Keratinocyte (primary cell): ENCODE measurements at regions not wholly inside any gene's neighbourhood (a gene's known extent, or its start where the extent isn't known, plus 50 kb on each side); places are given as distances from the start of the nearest gene placed in this dataset.

Experiments used
- DNase-seq: peaks from one replicate; pipeline ENCODE4 v3.0.0-alpha.2; 2011; ENCODE audit warnings: low read depth, missing footprints, low spot score
- FAIRE-seq: peaks from 2 replicates; lab custom pipeline; 2011; peaks lifted over from hg19 to GRCh38; lab: Jason Lieb, UNC
- H2AFZ ChIP-seq: 2 replicates; pipeline ENCODE4 v1.6.0; 2012; ENCODE audit warnings: low read length, control low read depth, inconsistent platforms; ENCODE audit not compliant: control insufficient read depth
- H3K27ac ChIP-seq: 2 replicates; pipeline ENCODE4 v1.5.1; 2011; ENCODE audit warnings: low read length; ENCODE audit not compliant: control insufficient read depth, insufficient read depth
- H3K27me3 ChIP-seq: 3 replicates; pipeline ENCODE4 v1.6.0; 2011; ENCODE audit warnings: low read length; ENCODE audit not compliant: control insufficient read depth, insufficient read depth; ENCODE audit errors: extremely low read depth
- H3K36me3 ChIP-seq, 2 experiments: 2 replicates in 1 of 2; 3 replicates in 1 of 2; pipeline ENCODE4 v1.5.1; 2011; ENCODE audit warnings: low read length in 2 of 2, mild to moderate bottlenecking in 1 of 2; ENCODE audit not compliant: control insufficient read depth in 2 of 2, insufficient read depth in 2 of 2; ENCODE audit errors: extremely low read depth in 1 of 2
- H3K4me1 ChIP-seq: 3 replicates; pipeline ENCODE4 v1.5.1; 2011; ENCODE audit warnings: low read length; ENCODE audit not compliant: control insufficient read depth, insufficient read depth; ENCODE audit errors: extremely low read depth
- H3K4me2 ChIP-seq: 3 replicates; pipeline ENCODE4 v1.6.0; 2011; ENCODE audit warnings: low read depth, low read length; ENCODE audit not compliant: control insufficient read depth, insufficient read depth; ENCODE audit errors: extremely low read depth
- H3K4me3 ChIP-seq, 3 experiments: fragments of 200-600 bp in 1 of 3; sonication (generic) in 1 of 3; 2 replicates in 2 of 3; 3 replicates in 1 of 3; pipeline ENCODE4 v1.5.1; 2011 to 2016; ENCODE audit warnings: low read length in 3 of 3, mild to moderate bottlenecking in 3 of 3, control low read depth in 2 of 3, inconsistent platforms in 1 of 3, low read depth in 1 of 3, mixed read lengths in 1 of 3, mixed run types in 1 of 3, moderate library complexity in 1 of 3; ENCODE audit not compliant: control insufficient read depth in 2 of 3, insufficient read depth in 2 of 3; ENCODE audit errors: extremely low read depth in 1 of 3
- H3K79me2 ChIP-seq: 2 replicates; pipeline ENCODE4 v1.6.0; 2012; ENCODE audit warnings: low read length; ENCODE audit not compliant: control insufficient read depth, insufficient read depth
- H3K9ac ChIP-seq: 3 replicates; pipeline ENCODE4 v1.6.0; 2011; ENCODE audit warnings: low read length; ENCODE audit not compliant: control insufficient read depth, insufficient read depth; ENCODE audit errors: extremely low read depth
- H3K9me1 ChIP-seq: 3 replicates; pipeline ENCODE4 v1.6.0; 2011; ENCODE audit warnings: low read length; ENCODE audit not compliant: control insufficient read depth, insufficient read depth; ENCODE audit errors: extremely low read depth
- H3K9me3 ChIP-seq: 2 replicates; pipeline ENCODE4 v1.5.1; 2012; ENCODE audit warnings: low read depth, low read length; ENCODE audit not compliant: control insufficient read depth
- H4K20me1 ChIP-seq: 3 replicates; pipeline ENCODE4 v1.6.0; 2011; ENCODE audit warnings: low read length; ENCODE audit not compliant: control insufficient read depth, insufficient read depth; ENCODE audit errors: extremely low read depth
- EZH2 ChIP-seq: IDR thresholded peaks from one replicate; pipeline ENCODE4 v1.6.1; 2012; ENCODE audit warnings: inconsistent platforms, mild to moderate bottlenecking, low read length, moderate library complexity
- dilution Hi-C: fragments of 300-500 bp; cut with MboI; formaldehyde crosslinking; loops from one replicate; pipeline ENCODE4 v1.7.0; 2020; ENCODE audit warnings: low sequenced_read_pairs; ENCODE audit not compliant: extremely low pct_ligation_motif_present
- TF ChIP-seq, protein P1 (sequence below), 3 experiments: IDR thresholded peaks in 1 of 3; conservative IDR thresholded peaks in 1 of 3; optimal IDR thresholded peaks in 1 of 3; 2 replicates in 2 of 3; 3 replicates in 1 of 3; pipeline versions ENCODE3 to v1.5.1; 2011; ENCODE audit warnings: low read length in 3 of 3, mild to moderate bottlenecking in 3 of 3, moderate library complexity in 2 of 3, control low read depth in 1 of 3, inconsistent platforms in 1 of 3; ENCODE audit not compliant: insufficient read depth in 2 of 3; ENCODE audit errors: extremely low read depth in 1 of 3

DNA sequence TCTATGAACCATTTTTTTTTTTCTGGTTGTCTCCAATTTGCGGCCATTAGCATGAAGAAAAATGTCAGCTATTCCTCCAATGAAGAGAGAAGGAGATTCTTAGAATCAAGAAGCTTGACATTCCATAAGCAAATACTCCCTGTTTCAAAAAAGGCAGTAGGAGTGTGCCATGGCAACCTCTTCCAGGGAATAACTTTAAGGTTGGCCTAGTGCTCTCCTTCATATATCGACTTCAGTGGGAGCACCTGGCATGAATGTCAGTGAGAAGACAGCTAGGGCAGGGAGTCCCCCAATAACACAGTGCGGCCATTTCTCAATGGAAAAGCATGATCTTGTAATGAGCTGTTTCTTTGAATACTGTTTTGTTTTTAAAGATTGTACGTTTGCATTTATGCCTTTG, 493.0 kb upstream of the ATP11B start:
- no peak for FAIRE-seq
- H3K9me1 ChIP-seq, result no peaks in the 10 kb centered on the region

DNA sequence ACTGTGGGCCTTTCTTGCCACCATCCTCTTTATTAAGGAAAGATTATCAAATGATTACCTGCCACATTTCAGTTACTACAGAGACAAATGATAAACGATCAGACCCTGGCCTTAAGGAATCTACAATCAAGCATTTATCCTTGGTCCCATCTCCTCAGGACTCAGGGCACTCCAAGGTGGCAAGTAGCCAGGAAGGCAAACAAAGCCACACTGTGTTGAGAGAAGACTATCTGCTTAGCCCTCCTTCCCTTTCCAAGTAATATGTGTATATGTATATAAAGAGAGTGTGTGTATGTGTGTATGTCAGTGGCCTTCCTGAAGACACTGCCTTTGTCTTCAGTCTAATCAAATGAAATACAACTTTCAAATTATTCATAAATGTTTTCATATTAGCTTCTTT, 490.1 kb upstream of the ATP11B start:
- H2AFZ ChIP-seq, result no peak overlapping the region
- no peaks in the 10 kb centered on the region for H3K9me3 ChIP-seq
- H3K9me1 ChIP-seq, result no peaks in the 10 kb centered on the region
- no peak overlapping the region for H3K4me3 ChIP-seq
- no peak overlapping the region for H3K9ac ChIP-seq
- no peaks in the 10 kb centered on the region for H4K20me1 ChIP-seq
- no peak overlapping the region for H3K27ac ChIP-seq
- H3K4me1 ChIP-seq, result no peaks in the 10 kb centered on the region
- DNase-seq (no peak), FAIRE-seq (no peak)
- no peaks in the 10 kb centered on the region for H3K27me3 ChIP-seq
- no peaks in the 10 kb centered on the region for H3K79me2 ChIP-seq
- H3K36me3 ChIP-seq, result no peaks in the 10 kb centered on the region
- H3K4me2 ChIP-seq, result no peak overlapping the region
- TF ChIP-seq, protein P1, sequence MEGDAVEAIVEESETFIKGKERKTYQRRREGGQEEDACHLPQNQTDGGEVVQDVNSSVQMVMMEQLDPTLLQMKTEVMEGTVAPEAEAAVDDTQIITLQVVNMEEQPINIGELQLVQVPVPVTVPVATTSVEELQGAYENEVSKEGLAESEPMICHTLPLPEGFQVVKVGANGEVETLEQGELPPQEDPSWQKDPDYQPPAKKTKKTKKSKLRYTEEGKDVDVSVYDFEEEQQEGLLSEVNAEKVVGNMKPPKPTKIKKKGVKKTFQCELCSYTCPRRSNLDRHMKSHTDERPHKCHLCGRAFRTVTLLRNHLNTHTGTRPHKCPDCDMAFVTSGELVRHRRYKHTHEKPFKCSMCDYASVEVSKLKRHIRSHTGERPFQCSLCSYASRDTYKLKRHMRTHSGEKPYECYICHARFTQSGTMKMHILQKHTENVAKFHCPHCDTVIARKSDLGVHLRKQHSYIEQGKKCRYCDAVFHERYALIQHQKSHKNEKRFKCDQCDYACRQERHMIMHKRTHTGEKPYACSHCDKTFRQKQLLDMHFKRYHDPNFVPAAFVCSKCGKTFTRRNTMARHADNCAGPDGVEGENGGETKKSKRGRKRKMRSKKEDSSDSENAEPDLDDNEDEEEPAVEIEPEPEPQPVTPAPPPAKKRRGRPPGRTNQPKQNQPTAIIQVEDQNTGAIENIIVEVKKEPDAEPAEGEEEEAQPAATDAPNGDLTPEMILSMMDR (optimal IDR thresholded peaks at IDR 0.05 in 1 of 3, IDR thresholded peaks at IDR 0.05 in 1 of 3, conservative IDR thresholded peaks at IDR 0.05 in 1 of 3; ENCODE audit: extremely low read depth in 1 of 3, insufficient read depth in 2 of 3, low read length in 3 of 3), result no peak
- no peak for TF ChIP-seq EZH2
- dilution Hi-C loops, result no loop called here

More for the DNA sequence above, 493.0 kb upstream of the ATP11B start:
- H3K27ac ChIP-seq, result no peak overlapping the region
- TF ChIP-seq, protein P1 (optimal IDR thresholded peaks at IDR 0.05 in 1 of 3, IDR thresholded peaks at IDR 0.05 in 1 of 3, conservative IDR thresholded peaks at IDR 0.05 in 1 of 3; ENCODE audit: extremely low read depth in 1 of 3, insufficient read depth in 2 of 3, low read length in 3 of 3), result no peak
- no peak for TF ChIP-seq EZH2
- no peaks in the 10 kb centered on the region for H4K20me1 ChIP-seq
- no peak overlapping the region for H3K9ac ChIP-seq
- H2AFZ ChIP-seq, result no peak overlapping the region
- H3K9me3 ChIP-seq, result no peaks in the 10 kb centered on the region
- no peaks in the 10 kb centered on the region for H3K4me1 ChIP-seq
- H3K4me2 ChIP-seq, result no peak overlapping the region
- H3K79me2 ChIP-seq, result no peaks in the 10 kb centered on the region
- no peak overlapping the region for H3K4me3 ChIP-seq
- no peak for DNase-seq
- no peaks in the 10 kb centered on the region for H3K27me3 ChIP-seq
- no peaks in the 10 kb centered on the region for H3K36me3 ChIP-seq
- dilution Hi-C loops, result no loop called here
